Smooth muscle cell of the brain vasculature (primary cell): ENCODE measurements at regions not wholly inside any gene's neighbourhood (a gene's known extent, or its start where the extent isn't known, plus 50 kb on each side); places are given as distances from the start of the nearest gene placed in this dataset.
A peak's percentile ranks its signal among the peaks of the same experiment; 100 is the strongest.
"Not testable (repeated sequence)": the region's sequence is repeated elsewhere in the genome, so short reads cannot be mapped to it uniquely, and the experiment has no call there.

Experiments
- DNase-seq: peaks from one replicate; pipeline ENCODE4 v3.0.0-alpha.2; 2012; ENCODE audit warnings: low read depth, low spot score

DNA sequence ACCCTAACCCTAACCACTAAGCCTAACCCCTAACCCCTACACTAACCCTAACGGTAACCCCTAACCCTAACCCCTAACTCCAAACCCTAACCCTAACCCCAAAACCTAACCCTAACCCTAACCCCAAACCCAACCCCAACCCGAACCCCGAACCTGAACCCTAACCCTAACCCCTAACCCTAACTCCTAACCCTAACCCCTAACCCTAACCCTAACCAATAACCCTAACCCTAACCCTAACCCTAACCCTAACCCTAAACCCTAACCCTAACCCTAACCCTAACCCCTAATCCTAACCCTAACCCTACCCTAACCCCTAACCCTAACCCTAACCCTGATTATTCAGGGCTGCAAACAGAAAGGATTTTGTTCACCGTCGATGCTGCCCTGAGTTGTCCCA, 144.6 kb upstream of the DUSP22 start:
- not testable (repeated sequence) for DNase-seq

DNA sequence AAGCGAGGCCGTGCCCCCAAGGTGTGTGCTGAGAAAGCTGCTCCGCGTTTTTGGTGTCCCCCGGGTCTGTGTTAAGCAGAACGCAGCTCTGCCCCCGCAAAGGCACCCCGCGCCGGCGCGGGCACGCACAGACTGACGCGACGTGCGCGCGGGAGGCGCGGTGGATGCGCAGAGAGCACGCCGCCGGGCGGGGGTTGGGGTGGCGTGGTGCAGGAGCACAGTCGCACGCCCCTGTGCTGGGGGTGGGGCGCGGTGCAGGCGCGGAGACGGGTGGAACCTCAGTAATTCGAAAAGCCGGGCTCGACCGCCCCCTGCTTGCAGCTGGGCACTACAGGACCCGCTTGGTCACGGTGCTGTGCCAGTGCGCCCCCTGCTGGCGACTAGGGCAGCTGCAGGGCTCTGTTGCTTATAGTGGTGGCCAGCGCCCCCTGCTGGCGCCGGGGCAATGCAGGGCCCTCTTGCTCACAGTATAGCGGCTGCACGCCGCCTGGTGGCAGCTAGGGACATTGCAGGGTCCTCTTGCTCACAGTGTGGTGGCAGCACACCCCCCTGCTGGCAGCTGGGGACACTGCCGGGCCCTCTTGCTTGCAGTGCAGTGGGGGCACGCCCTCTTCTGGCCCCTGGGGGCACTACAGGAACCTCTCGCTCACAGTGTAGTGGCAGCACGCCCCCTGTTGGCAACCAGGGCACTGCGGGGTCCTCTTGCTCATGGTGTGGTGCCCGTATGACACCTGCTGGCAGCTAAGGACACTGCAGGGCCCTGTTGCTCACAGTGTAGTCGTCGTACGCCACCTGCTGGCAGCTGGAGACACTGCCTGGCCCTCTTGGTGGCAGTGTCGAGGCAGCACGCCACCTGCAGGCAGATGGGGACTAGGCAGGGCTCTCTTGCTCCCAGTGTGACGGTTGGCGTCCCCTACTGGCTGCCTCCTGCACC, 144.0 kb upstream of the DUSP22 start:
- DNase-seq = not testable (repeated sequence)

DNA sequence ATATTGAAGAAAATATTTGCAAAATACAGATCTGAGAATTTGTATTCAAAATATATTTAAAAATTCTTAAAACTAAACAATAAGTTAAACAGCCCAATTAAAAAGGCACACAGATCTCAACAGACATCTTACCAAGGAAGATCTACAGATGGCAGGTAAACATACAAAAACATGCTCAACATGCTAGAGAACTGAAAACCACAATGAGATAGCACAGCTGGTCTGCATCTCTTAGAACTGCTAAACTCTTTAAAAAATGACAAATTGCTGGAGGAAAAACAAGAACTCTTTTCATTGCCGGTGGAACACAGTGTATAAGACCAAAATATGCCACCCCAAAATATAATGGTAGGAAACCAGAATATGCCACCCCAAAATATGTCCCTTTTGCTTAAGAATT, 142.1 kb upstream of the DUSP22 start:
- not testable (repeated sequence) for DNase-seq

DNA sequence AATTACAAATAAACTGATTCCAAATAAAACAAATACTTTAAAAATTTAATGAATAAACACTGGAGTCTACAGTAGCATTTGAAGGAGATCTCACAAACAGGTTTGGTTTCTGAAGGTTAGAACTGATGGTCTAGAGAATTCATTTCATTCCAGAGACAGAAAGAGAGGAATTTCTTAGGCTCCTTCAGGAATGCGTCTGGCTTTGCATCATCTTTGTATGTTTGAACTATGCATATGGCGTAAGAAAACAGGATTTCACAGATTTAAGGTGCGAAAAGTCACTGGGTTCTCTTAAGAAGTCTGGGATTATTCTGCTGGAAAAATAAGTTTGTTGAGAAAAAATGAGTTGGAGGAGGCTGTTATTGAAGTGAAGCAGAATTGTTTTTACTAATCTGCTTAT, 139.9 kb upstream of the DUSP22 start:
- DNase-seq = not testable (repeated sequence)

DNA sequence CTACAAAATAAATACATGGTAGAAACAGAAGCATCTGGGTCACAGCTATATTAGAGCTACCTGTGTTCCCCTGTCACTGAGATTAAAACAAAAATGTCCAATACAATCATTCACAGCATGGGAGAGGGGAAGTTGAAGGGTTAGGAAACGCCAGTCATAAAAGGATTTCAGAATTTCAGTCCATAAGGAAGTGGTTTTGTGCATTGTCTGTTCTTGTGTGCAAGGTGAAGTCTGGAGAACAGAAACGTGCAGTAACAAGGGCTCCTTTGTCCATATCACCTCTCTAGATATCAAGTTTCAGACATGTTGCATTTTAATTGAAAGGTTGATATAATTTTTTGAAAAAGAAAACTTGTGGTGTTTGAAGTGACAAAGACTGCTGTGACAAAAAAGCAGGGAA, 139.3 kb upstream of the DUSP22 start:
- not testable (repeated sequence) for DNase-seq

DNA sequence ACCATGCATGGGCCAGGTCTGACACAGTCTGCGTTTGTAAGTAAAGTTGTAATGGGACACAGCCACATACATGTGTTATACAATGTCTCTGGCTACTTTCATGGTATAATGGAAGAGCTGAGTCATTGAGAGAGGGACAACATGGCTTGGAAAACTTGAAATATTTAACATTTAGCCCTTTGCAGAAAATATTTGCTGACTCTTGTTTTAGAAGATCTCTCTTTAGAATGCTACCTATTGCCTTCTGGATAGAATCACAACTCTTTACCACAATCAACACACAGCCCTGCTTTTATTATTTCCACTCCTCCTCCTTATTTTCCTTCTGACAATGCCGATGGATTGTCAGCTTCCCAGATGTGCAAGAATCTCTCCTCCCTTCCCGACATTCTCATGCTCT, 138.4 kb upstream of the DUSP22 start:
- not testable (repeated sequence) for DNase-seq

DNA sequence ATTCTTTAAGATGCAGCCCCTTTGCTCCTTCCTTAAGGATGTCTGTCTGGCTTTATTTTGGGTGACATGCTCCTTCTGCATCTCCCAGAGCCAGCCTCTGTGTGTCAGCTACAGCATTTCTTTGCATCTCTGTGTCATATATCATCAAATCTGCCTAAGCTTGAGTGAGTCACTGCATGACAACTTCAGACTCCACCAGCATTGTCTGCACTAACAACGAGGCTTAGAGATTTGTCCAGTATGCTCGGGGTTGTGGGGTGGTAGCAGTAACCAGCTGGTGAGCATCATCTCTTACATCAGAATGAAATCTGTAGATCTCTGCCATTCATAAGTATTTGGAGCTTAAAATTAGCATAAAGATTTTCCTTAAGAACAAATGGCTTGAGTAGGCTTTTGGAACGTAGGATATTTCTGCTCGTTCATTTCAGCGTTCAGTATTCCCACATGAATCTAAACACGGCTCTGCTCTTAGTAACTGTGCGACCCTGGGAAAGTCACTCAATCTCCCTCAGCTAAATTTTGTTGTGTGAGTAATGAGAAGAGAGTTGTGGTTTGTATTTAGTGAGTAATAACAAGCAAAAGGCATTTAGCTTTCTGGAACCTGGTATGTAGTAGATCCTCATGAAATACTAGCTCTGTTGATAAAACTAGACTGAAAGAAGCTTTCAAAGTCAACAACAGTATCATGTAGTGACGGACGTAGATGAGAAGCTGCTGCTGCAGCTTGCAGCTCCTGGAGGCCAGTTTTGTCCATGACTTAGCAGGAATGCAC, 137.8 kb upstream of the DUSP22 start:
- DNase-seq = not testable (repeated sequence)

DNA sequence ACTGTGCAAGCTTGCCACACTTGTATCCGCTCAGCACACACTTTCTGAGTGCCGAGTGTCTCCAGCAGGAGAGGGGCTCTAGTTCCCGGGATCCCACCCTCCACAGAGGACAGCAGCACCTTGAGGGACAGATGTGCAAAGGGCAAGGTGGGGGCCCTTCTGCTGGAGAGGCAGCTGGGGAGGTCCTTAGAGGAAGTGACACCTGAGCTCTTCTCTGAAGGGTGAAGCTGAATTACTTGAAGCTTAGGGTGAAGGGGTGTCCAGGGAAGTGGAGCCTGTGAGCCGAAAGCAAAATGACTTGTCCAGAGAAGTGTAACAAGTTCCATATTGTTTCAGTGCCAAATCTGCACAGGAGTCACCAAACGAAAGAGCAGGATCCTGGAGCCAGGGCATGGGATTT, 136.3 kb upstream of the DUSP22 start:
- no peak for DNase-seq

DNA sequence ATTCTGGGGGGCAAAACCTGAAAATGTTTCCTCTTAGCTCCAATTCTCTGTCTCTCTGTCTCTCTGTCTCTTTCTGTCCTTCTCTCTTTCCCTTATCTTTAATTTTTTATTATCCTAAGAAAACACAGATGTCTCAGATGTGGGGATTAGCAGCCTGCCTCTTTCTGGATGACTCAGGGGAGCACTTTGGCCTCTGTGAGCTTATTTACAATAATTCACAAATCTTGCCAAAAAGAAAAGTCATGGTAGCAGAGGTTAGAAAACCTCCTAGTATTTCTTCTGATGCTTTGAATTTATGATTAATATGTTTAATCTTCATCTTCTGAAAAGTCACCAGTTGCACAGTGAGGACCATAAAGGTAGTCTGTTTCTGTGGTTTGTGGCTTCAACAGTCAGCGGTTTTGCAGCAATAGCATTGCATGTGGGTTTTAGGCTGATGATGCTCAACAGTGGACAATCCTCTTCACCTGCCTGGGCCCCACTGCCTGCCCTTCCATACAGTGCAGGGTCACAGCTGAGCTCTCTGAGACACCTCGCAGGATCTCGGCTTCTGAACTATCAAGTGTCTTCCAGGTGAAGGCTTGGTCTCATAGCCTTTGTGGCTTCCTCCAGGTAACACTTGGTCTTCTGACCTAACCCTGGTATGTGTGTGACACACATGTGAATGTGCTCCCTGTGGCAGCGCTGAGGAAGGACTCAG, 135.7 kb upstream of the DUSP22 start:
- DNase-seq = not testable (repeated sequence)

DNA sequence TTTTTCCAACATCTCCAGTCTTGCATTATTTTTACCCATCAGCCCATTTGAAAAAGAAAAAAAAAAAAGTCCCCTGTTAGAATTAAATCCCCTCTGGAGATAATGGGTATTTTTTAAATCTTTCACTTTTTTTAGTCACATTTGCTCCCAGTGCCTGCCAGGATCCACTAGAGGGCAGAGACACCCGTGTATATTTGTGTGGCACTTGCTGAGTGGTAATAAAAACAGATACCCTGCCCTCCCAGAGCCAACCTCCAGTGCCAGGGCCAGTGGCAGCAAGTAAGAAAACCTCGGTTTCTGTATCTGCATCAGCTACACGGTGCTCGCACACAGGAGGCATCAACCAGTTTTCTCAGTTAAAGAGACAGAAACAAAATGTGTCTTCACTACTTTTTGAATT, 135.1 kb upstream of the DUSP22 start:
- not testable (repeated sequence) for DNase-seq

DNA sequence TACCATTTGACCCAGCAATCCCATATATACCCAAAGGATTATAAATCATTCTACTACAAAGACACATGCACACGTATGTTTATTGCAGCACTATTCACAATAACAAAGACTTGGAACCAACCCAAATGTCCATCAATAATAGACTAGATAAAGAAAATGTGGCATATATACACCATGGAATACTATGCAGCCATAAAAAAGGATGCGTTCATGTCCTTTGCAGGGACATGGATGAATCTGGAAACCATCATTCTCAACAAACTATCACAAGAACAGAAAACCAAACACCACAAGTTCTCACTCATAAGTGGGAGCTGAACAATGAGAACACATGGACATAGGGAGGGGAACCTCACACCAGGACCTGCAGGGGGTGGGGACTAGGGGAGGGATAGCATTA, 130.6 kb upstream of the DUSP22 start:
- not testable (repeated sequence) for DNase-seq

DNA sequence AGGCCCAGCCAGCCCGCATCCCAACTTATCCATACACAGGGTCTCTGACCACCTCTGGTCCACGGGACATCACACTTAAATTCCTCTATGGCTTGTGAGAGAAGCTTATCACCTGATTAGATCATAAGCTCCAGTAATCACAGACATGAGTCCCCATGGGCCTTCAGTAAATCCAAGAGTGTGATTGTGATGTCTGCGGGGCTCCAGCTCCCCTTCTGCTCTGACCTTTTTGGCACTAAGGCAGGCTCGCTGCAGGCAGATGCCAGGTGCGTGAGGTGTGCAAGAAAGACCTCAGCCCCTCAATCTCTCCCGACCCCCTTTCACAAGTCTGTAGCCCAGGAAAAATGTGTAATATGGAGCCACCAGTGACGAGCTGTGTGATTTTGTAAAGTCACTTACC, 127.6 kb upstream of the DUSP22 start:
- DNase-seq = no peak

DNA sequence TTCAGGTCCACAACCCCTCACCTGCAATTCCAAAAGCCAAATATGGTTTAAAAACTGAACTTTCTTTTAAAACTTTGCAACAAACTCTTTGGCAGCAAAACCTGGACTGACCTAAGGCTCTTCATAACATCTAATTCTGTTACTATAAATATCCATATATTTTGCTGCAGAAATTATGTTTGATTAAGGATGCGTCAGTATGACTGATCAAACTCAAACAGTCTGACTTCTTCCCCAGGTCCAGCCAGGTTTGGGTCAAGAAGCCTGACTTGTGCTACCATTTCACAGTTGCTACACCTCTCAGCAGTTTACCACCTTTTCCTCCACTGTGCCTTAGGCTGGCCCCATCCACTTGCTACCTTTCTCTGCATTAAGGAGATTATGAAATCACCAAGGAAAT, 127.0 kb upstream of the DUSP22 start:
- DNase-seq = no peak

DNA sequence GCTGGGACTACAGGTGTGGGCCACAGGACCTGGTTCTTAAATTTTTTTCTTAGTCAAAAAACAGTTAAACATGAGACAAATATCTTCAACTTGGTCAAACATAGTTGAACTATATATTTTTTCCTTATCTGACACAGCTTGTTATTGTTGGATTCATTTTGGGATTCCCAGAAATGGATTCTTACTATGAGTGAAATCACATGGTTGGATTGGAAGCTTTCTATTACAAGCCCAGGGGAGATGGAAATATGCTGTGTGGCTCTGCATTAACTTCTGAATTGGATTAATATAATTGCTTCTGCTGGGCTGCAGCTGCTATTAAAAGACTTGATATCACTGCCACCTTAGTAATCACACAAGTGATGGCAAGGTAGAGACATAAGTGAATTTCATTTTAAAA, 126.4 kb upstream of the DUSP22 start:
- no peak for DNase-seq

DNA sequence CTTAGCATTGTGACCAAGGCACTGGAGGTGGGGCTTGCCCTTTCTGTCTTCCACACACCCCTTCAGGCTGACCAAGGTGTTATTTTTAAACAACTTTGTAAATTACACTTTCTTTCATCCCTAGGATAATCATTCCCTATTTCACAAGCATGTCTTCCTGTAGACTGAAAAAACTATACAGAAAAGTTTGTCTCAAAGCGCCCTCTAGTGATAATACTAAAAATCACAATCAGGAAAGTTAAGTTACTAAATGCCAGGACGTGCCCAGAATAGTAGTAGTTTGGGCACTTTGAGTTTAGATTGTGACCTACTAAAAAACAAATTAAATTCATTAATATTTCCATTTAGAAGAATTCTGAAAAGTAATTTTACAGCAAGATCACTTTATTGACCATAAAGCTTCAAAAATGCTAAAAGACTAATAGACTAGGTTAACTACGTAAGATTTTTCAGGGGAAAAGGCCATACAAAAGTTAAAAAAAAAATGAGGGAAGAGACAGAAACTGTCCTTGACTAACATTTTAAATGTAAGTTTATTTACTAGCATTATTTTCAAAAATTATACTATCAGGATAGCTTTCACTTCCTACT, 123.3 kb upstream of the DUSP22 start:
- DNase-seq = peak; percentile 13

DNA sequence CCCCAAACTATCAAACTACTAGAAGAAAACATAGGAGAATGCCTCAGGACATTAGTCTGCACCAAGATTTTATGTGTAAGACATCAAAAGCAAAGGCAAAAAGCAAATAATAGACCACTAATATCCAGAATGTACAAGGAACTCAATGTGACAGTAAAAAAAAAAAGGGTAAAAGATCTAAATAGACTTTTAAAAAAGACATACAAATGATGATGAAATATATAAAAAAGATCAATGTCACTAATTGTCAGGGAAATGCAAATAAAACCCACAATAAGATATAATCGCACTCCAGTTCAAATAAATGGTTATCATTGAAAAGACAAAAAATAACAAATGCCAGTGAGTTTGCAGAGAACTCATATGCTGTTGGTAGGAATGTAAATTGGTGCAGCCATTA, 118.3 kb upstream of the DUSP22 start:
- DNase-seq = no peak

DNA sequence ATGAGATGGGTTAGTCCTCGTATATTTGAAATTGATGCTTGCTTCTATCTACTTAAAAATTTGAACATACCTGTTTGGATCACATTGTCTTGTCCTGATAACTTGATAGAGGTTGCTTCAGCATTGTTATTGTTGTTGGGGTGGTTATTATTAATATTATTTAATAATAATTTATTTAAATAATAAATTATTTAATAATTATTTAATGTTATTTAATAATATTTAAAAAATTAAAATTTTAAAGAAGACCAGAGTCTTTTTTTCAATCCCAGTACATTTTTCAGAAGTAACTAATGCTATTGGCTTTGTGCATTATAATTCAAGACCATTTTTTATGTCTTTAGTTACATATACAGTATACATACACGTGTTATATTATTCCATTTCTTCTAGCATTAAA, 116.6 kb upstream of the DUSP22 start:
- DNase-seq = no peak

DNA sequence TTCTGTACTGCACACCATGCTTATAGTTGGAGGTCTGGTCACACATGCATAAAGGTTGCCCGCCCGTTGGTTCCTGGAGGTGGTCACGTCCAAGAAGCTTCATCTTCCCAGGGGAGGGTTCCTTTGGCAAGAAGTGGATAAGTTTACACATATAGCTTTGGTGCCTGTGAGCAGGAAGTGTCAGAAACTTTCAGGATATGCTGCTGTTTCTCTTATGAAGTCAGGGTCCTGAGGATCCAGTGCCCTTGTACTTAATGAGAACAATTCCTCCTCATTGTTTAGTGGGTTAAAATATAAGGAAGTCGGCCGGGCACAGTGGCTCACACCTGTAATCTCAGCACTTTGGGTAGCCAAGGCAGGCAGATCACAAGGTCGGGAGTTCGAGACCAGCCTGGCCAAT, 115.5 kb upstream of the DUSP22 start:
- no peak for DNase-seq

DNA sequence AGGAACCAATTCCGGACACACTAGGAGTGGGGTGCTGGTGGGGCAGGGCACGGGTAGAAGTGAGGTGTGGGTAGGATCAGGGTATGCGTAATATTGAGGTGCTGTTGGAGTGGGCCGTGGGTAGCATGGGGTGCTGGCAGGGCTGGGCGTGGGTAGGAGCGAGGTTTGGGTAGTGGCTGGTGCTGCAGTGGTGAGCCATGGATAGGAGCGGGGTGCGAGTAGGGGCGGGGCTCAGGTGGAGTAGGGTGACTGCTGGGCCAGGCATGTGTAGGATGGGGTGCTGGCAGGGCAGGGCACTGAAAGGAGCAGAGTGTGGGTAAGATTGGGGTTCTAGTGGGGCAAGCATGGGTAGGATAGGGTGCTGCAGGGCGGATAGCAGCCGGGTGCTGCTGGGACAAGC, 114.2 kb upstream of the DUSP22 start:
- DNase-seq = no peak

DNA sequence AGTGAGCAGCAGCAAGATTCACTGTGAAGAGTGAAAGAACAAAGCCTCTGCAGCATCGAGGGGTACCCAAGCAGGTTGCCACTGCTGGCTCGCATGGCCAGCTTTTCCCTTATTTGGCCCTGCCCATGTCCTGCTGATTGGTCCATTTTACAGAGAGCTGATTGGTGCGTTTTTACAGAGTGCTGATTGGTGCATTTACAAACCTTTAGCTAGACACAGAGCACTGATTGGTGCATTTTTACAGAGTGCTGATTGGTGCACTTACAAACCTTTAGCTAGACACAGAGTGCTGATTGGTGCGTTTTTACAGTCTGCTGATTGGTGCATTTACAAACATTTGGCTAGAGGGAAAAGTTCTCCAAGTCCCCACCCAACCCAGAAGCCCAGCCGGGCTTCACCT, 113.4 kb upstream of the DUSP22 start:
- not testable (repeated sequence) for DNase-seq

DNA sequence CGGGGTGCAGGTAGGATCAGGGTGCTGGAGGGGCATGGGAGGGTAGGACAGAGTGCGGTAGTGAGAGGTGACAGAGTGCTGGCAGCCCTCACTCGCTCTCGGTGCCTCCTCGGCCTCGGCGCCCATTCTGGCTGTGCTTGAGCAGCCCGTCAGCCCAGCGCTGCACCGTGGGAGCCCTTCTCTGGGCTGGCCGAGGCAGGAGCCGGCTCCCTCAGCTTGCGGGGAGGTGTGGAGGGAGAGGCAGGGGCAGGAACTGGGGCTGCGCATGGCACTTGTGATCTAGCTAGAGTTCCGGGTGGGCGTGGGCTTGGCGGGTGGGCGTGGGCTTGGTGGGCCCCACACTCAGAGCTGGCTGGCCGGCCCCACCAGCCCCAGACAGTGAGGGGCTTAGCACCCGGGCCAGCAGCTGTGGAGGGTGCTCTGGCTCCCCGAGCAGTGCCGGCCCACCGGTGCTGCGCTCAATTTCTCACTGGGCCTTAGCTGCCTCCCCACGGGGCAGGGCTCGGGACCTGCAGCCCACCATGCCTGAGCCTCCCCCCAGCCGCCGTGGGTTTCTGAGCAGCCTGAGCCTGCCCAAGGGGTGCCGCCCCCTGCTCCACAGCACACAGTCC, 112.8 kb upstream of the DUSP22 start:
- no peak for DNase-seq
